ENCODE measurements at regions not wholly inside any gene's neighbourhood (a gene's known extent, or its start where the extent isn't known, plus 50 kb on each side); places are given as distances from the start of the nearest gene placed in this dataset.

- TF ChIP-seq EZH2 (IDR thresholded peaks at IDR 0.05; ENCODE audit: insufficient read depth, poor library complexity, severe bottlenecking) (no peak), EZH2phosphoT487 (IDR thresholded peaks at IDR 0.05; ENCODE audit: insufficient read depth, low read depth) (no peak)
Observed at GRCh38 chr1:55426156-55426555, 211.0 kb upstream of the USP24 start.
